Fibroblast of gingiva (primary cell): ENCODE measurements at regions not wholly inside any gene's neighbourhood (a gene's known extent, or its start where the extent isn't known, plus 50 kb on each side); places are given as distances from the start of the nearest gene placed in this dataset.

ENCODE experiments used
- DNase-seq: peaks from one replicate; pipeline ENCODE4 v3.0.0-alpha.2; 2011; ENCODE audit warnings: low read depth

DNA sequence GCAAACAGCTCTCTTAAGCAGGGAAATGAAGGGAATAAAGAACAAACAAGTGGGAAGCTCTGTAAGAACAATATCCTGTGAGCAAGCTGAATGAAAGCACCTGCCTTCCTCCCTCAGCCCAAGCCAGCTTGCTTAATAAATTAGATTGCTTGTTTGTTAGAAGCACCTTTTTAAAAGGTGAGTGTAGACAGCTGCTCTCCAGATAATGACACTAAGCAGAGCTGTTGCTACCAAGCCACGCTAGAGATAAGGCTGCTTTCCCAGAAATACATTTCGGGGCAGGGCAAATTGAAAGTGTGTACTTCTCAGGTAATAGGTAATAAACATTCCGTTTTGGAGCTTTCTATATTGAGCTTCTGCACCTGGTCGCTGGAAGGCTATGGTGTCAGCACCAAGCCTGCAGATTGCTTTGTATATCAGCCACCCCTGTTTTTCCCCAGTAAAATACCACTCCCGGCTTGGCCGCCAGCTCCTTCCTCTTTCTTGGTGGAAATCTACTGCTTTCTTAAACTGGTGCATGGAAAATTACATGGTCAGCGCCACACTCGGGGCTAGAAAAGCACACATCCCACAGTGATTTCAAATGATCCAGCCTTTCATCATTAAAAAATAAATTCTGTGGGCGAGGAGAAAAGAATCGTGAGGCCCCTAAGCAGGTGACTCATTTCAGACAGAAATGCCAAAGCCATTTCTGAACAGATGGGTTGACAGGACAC is 151.3 kb downstream of the ETS2 start:
- no peak for DNase-seq

DNA sequence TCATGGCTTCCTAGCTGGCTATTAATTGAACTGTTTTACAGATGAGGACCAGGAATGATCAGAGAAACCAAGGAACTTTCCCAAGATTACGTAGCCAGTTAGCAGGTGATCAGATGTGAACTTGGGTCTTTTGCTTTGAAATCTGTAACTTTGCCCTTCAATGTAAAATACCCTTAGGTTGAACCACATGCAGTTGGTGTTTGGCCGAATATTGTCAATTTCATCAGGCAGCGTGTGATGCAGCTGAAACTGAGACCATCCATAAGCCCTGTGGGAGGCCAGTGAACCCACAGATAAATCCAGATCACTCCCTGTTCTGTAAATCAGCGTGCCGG is 150.8 kb downstream of the ETS2 start:
- no peak for DNase-seq

DNA sequence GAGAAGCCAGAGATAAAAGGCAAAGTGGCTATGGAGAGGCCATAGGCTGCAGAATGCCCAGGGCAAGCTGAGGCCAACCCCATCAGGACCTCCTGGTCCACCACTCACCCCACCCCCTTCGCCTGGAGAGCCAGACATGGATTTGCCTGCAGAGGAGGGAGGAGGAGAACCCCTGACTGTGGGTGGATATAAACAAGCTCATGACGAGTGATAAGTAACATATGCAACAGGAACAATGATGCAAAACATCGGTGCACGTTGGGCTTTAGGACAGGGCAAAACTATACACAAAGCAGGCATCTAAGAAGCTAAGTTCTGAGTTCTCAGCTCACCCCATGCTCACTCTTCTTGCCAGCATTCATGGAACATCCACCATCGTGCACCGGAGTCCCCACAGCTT is 150.3 kb downstream of the ETS2 start:
- DNase-seq = no peak

DNA sequence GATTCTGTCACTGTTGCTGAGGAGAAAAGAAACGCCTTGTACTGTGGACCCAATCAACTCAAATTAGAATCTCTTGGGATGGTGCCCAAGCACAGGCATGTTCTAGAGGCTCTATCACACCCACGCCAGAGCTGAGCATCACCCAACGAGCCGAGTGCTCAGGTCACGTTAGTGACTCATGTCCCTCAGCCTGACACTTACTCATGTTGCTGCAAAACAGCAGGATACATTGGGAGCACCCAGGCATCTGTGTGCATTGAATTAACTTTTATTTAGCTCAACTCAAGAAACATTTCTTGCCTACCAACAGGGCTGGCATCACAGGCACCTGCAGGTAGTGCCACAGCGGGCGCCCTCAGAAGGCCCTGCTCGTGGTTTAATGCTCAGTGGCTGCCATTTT is 149.8 kb downstream of the ETS2 start:
- DNase-seq = no peak

DNA sequence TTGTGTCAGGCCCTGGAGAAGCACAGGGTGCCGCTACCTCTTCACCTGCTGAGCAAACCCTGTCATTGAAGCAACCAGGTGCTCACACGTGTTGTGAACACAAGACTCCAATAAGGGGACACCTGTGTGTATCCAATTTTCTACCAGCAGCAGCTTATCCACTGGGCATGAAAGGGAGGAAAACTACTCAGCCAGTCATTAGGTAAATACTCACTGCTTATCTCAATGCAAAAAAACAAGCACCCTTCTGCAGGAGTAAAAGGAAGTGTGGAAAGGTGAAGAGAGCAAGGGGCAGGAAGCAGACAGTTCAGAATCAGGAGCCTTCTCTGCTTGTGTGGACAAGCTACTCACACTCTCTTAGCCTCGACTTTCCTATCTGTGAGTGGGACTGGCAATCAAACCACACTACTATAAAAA is 148.9 kb downstream of the ETS2 start:
- DNase-seq = no peak

DNA sequence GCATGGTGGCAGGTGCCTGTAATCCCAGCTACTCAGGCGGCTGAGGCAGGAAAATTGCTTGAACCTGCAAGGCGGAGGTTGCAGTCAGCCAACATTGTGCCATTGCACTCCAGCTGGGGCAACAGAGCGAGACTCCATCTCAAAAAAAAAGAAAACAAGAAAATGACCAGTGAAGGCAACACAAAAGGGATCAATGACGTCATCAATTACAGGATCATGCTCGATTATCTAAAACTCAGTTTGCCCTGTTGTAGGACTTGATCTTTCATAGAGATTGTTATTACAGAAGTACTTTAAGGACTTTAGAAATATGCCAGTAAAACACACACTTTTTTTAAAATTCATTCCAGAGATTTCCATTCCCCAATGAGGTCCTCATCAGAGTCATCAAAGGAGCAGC is 147.8 kb downstream of the ETS2 start:
- no peak for DNase-seq

DNA sequence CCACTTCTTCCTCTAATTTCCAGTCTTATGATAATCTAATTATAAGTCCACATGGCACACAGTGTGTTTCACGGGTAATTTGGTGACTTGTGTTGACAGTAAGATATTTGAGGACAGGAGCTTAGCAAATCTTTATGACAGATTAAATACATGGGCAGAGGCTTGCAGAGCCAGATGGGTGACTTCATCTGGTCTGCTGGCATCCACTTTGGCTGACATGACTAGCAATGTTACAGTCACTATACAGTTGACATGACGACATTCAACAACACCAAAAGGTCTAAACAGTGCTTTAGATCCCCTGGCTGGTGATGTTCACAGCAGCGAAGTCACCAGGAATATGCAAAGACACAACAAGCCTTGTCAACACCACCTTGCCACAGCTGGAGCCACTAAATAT is 147.2 kb downstream of the ETS2 start:
- DNase-seq = no peak

DNA sequence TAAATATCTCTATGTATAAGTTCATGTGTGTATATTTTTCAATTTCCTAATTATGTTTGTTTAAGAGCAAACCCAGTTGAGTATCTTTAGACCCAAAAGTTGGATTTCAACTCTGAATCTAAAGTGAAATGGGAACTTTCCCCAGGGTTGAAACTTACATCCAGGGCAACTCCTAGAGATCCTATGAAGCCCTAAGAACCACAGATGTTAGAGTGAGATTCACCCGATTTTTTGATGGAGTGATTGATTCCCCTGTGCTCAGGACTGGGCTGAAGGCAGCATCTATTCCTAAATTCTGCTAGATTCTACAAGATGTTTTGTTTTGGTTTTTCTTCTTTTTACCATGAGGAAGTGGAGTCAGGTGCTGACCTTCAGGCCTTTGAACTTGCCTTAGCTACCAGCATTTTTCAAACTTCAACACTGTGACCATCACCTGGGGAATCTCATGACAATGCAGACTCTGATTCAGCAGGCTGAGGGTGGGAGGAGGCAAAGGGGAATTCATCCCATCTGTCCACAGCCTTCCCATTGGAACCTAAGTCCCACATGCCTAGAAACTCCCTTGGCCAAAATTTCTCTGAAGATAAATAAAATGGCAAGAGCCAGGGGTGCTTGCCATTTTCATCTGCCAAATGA is 145.5 kb downstream of the ETS2 start:
- DNase-seq = no peak

DNA sequence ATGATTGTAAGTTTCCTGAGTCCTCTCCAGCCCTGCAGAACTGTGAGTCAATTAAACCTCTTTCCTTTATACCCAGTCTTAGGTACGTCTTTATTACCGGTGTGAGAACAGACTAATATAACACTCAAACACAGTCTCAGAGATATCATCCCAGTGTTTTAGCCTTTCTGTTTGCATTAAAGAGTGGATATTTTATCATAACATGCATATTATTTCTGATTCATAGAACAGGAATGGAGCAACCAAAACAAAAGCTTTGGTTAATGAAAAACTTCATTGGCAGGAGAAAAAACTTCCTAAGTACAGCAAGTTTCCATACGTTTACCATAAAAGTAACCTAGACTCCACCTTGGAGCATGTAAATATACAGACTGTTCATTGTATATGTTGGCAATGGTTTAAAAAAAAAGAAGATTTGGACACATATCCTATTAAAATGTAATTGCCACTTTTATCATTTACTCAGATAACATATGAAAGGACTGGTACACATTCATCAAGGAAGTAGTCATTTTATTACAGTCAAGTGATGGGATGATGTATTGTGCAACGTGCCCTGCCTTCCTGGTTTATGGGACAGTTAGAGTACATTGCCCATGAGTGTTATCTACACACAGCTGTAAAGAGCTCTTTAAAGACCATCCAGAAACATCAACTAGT is 144.8 kb downstream of the ETS2 start:
- DNase-seq = peak; percentile 49

DNA sequence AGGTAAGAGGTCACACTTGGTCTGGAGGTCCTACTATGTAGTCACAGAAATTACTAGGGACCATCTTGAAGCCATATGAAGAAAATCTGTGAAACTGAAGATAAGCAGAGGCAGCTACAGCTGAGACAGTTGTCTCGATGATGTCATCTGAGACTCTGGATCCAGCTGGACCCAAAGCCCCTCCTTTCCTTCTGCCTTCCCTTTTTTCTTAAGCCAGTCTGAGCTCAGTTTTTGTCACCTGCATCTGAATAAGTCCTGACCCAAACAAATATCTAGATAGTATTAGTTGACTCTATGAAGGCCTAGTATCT is 143.3 kb downstream of the ETS2 start:
- no peak for DNase-seq

DNA sequence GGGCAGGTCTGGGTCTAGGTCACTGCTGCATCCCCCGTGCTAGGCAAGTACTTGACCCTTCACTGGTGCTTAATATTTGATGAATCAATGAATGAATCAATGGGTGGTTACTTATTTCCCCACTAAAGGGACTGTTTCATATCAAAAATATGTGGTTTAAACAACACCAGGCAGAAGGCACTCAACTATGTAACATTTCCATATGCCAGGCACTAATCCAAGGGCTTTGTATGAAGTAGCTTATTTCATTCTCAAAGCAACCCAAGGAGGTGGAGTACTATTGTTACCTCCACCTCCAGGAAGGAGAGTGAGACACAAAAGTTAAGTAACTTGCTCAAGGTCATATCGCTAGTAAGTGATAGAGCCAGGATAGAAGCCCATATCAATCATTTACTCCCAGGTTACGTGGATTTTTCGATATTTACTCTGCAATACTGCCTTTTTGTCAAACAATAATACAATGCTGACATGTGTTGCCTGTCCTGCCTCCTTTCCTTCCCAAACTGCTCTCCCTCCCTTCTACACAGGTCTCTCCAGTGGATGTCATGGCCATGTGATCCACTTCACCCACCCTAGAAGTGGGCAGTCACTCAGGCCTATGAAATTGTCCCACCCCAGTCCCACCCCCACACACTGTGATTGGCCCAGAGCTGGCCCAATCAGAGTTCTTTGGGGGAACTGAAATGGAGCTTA is 142.8 kb downstream of the ETS2 start:
- peak; percentile 64 for DNase-seq

DNA sequence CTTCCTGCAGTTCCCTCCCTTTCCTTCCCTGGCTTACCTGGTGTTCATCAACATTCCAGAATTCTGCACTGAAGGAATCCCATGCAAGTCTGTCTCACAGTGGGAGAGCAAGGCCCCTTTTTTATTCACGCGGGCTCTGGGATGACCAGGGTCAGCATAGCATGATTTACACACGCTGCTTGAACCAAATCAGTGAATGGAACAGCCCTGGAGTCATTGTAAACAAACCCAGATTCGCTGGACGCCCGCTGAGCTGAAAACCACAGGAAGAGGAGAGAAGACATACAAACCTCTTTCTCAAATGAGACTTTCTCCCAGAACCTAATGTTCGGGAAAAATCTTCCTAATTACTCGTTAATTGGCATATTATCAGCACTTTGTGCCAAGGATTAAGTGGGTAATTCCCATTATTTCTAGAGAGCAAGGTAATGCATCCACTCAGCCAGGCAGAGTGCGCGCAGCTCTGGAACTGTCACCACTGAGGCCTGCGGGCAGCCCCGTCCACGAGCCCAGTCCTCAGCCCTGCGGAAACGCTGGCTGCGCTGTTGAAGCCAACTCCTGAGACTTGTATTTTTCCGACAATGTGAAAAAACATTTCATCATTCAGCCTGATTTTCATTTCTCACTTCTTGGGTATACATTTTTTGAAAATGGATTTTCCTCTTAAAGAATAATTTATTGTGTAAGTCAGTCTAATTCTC is 140.0 kb downstream of the ETS2 start:
- peak; percentile 39 for DNase-seq

DNA sequence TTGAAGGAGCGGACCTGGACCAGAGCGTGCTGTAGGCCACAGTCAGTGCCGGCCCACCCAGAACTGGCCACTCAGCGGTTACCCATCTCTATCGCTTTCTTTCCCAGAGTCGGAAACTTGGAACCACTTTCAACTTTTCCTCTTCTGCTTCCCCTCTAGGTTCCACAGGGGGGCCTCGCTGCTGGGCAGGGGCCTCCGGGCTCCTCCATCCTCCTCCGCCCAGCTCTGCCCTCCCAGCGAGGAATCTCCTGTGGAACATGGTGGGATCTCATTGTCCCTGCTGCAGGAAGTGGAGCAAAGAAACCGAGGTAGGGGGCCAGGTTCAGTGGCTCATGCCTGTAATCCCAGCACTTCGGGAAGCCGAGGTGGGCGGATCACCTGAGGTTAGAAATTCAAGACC is 139.2 kb downstream of the ETS2 start:
- DNase-seq = no peak

DNA sequence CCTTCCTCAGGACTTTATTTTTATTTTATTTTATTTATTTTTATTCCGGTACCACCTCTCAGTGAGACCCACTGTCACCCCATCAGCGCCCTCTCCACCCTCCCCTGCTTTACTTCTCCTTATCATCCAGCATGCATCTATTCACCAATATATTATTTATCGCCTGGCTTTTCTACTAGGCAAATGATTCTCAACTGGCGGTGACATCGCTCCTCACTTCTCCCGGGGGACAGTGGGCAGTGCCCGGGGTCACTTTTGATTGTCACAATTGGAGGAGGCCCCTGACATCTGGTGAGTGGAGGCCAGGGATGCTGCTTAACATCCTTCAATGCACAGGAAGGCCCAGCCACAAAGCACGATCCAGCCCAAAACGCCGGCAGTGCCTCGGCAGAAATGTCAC is 138.7 kb downstream of the ETS2 start:
- DNase-seq = no peak

DNA sequence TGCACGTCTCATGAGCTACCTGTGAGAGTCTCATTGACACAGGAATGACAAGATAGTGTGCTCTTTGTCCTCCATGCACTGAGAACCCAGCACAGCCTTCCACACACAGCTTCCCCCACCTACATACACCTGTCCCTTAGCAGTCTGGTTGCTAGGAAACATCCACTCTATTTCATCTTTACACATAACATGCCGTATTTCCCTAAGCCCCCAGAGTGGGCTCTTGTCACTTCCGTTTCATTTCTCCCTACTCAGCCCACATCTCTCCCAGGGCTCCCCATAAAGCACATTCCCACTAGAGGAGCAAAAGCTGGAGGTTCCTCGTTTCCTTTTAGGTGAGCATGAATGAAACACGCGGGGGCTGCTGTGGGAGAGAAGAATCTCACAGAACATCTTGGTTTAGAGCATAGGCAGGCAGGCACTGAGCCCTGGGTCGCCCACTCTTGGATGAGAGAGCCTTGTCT is 137.1 kb downstream of the ETS2 start:
- DNase-seq = no peak

DNA sequence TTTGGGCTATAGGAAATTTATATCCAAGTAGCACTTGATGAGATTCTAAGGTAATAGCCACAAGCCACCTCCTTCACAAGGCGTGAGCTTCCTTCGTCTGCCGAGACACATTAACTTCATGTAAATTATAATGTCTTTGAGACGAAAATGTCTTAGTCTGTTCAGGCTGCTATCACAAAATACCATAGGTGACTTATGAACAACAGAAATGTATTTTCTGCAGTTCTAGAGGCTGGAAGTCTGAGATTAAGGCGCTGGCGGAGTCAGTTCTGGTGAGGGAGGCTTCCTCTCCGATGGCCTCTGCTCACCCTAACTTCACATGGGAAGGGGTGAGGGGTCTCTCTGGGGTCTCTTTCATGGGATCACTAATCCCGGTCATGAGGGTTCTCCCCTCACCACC is 133.0 kb downstream of the ETS2 start:
- no peak for DNase-seq

DNA sequence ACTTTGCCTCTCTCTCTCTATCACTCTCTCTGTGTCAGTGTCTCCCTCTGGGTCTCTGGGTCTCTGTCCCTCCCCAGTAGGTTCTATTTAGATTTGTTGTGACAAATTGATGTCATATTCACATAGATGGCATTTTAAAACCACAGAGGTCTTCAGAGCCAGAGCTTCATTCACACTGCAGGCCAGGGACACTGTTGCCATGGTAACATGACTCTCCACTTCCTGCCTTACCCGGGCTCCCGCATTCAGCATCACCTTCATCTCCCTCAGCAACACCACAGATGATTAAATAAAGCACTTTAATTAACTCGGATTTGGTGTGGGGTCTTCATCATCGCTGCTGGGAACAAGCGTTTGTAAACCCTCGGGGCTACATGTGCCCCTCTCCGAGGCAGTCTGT is 132.6 kb downstream of the ETS2 start:
- no peak for DNase-seq

DNA sequence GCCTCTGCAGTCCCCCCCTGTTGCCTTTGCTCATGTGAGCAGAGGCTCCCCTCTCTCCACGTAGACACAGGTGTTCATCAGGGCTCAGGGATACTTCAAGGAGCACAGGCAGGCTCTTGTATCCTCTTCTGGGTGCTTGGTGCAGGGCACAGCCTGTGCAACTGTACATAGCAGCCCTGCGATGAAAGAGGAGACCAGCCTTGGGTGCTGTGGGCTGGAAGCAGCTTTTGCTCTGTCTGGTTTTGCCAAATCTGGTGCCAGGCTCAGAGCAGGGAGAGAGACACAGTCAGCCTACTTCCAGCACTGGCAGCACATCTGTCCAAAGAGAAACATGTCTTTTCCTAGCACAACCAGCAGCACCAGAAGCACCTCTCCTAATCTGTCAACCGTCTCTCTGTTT is 132.1 kb downstream of the ETS2 start:
- no peak for DNase-seq

DNA sequence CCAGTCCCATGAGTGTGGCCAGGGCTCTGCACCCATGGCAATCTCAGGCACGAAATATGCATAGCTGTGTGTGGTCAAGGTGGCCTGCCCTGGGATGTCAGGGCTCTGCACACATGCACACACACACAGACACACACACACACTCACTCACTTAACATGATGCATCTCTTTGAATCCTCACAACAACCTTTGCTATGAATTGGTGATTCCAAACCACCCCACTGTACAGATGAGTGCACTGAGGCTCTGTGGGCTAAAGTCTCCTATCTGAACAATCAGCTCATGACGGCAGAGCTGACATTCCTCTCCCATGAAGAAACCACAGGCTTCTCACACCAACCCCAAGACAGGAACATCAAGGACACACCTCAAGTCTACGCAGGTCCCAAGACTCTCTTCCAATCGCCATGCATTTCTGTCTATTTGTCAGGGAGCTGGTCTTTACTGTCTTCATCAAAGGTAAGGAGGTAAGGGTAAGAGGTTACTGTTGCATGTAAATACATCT is 131.6 kb downstream of the ETS2 start:
- no peak for DNase-seq

DNA sequence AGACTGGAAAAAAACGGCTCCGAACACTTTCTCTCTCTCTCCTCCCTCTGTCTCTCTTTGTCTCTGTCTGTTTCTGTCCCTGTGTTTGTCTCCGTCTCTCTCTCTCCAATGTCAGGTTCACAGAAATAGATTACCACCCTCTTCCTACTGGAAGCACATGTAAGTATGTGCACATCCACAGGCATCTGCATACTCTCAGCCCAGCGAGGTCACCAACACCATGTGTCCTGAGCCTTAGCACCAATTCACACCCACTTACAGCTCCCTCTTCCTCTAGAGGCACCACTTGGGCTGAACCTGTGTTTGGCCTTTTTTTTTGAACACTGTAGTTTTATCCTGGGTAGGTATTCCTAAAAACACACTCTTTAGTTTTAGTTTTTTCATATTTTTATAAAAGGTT is 130.5 kb downstream of the ETS2 start:
- DNase-seq = no peak

DNA sequence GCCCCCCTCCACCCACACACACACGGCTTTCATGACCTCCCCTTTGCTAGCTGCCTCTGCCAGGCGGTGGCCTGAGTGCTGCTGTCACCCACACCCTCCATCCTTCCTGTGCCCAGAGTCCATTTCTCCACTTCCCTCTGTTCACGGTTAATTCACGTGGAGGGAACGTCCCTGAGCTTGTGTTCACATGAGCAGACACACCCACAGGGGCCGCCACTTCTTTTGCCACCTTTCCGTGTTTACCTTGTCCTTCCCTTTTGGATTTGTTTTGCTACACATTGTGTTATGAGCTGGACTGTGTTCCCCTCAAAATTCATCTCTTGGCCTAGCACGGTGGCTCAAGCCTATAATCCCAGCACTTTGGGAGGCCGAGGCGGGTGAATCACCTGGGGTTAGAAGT is 128.0 kb downstream of the ETS2 start:
- no peak for DNase-seq

DNA sequence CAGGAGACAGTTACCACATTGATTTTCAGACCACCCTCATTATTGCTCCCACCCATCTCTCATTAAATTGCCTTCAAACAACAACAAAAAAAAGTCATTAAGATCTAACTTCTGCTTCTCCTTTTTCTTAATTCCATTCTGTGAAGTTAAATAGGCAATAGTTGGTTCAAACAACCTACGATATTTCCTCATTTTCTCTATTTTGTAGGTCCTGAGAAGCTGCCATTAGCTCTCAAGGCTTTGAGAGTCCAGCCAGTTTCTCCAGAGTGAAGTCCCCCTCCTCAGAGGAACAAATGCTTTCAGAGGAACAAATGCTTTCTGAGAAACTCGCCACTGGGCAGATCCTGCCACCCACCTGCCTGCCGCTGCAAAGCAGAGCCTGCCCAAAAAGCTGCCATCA is 125.6 kb downstream of the ETS2 start:
- DNase-seq = no peak
